ENCODE measurements at regions not wholly inside any gene's neighbourhood (a gene's known extent, or its start where the extent isn't known, plus 50 kb on each side); places are given as distances from the start of the nearest gene placed in this dataset.

- TF ChIP-seq, protein P1, sequence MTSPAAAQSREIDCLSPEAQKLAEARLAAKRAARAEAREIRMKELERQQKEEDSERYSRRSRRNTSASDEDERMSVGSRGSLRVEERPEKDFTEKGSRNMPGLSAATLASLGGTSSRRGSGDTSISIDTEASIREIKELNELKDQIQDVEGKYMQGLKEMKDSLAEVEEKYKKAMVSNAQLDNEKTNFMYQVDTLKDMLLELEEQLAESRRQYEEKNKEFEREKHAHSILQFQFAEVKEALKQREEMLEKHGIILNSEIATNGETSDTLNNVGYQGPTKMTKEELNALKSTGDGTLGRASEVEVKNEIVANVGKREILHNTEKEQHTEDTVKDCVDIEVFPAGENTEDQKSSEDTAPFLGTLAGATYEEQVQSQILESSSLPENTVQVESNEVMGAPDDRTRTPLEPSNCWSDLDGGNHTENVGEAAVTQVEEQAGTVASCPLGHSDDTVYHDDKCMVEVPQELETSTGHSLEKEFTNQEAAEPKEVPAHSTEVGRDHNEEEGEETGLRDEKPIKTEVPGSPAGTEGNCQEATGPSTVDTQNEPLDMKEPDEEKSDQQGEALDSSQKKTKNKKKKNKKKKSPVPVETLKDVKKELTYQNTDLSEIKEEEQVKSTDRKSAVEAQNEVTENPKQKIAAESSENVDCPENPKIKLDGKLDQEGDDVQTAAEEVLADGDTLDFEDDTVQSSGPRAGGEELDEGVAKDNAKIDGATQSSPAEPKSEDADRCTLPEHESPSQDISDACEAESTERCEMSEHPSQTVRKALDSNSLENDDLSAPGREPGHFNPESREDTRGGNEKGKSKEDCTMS (CRISPR knock-in tag; conservative IDR thresholded peaks at IDR 0.05) = no peak
- TF ChIP-seq CREB1 (IDR thresholded peaks at IDR 0.05) = peak; percentile 60
- TF ChIP-seq CREB1 (CRISPR knock-in tag; IDR thresholded peaks at IDR 0.05) = no peak
- no peak overlapping the region for H2AFZ ChIP-seq (ENCODE audit: low read length)
- no peak overlapping the region for H3K4me2 ChIP-seq (ENCODE audit: low read depth, low read length)
- CTCF ChIA-PET (ENCODE audit: low intra/inter-chr PET ratio, low total read pairs) = no interaction called here
- WGBS (ENCODE audit: low lambda C conversion rate) = 17% methylated on average over 4 of the region's 4 CpGs
- no peaks in the 10 kb centered on the region for H4K20me1 ChIP-seq (ENCODE audit: insufficient read depth, low read length)
- no peak overlapping the region for H3K4me3 ChIP-seq (replicated peaks in 1 of 3; ENCODE audit: insufficient read depth in 1 of 3, low read depth in 2 of 3, low read length in 3 of 3)
- ATAC-seq = no peak
- POLR2A ChIA-PET = no interaction called here
- H3K9me3 ChIP-seq (ENCODE audit: low read length) = no peaks in the 10 kb centered on the region
- no TSS peak for BruUV-seq (replicated peaks)
- H3K9ac ChIP-seq (ENCODE audit: insufficient read depth, low read depth, low read length) = no peak overlapping the region
- no peaks in the 10 kb centered on the region; a peak in 1 of 5 replicates for H3K27me3 ChIP-seq (ENCODE audit: control insufficient read depth in 1 of 2, insufficient read depth in 2 of 2, low read length in 2 of 2)
- H3K36me3 ChIP-seq (replicated peaks in 1 of 2; ENCODE audit: control insufficient read depth in 1 of 2, insufficient read depth in 2 of 2, low read length in 2 of 2) = no peaks in the 10 kb centered on the region
- intact Hi-C loops (cut with micrococcal nuclease; ENCODE audit: unreplicated experiment) = no loop called here
- no peaks in the 10 kb centered on the region for H3K4me1 ChIP-seq (ENCODE audit: insufficient read depth, low read length)
- H3K27ac ChIP-seq (ENCODE audit: extremely low read length, insufficient read depth, low read length) = no peak overlapping the region
- no peak for DNase-seq (ENCODE audit: low spot score)
- in situ Hi-C loops (cut with HindIII; ENCODE audit: extremely low pct_ligation_motif_present, low pct_unique_long_range_greater_than_20kb) = no loop called here
- H3K79me2 ChIP-seq (ENCODE audit: insufficient read depth, low read length) = no peaks in the 10 kb centered on the region
- no peak for FAIRE-seq
Measured at GRCh38 chr6:99031957-99032356, 84.2 kb upstream of the FBXL4 start.

DNA sequence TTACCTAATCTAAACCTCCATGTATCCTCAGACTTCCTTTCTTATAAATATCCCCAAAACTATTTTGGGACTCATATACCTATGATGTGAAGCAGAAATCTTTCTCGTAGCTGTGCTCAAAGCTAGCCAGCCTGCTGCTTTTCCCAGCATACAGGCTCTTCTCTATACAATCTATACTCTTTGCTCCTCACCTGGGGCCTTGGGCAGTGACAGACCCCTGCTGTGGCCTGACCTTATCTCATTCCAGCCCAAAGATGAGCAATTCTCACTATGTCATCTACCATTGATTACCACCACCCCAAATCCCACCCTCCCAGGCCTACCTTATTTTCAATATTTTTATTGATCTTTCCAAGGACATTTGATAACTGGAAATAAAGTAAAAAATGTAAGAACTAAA is 83.2 kb upstream of the FBXL4 start:
- 0% methylated on average over 1 of the region's 1 CpG for WGBS (ENCODE audit: low lambda C conversion rate)
- Histone ChIP-seq H2AFZ (ENCODE audit: low read length) (no peak overlapping the region), H3K27ac (ENCODE audit: extremely low read length, insufficient read depth, low read length) (no peak overlapping the region), H3K27me3 (ENCODE audit: control insufficient read depth in 1 of 2, insufficient read depth in 2 of 2, low read length in 2 of 2) (no peaks in the 10 kb centered on the region; a peak in 1 of 5 replicates), H3K9me3 (ENCODE audit: low read length) (peaks cover 10% of the 10 kb centered on the region), H3K79me2 (ENCODE audit: insufficient read depth, low read length) (no peaks in the 10 kb centered on the region), H3K4me2 (ENCODE audit: low read depth, low read length) (no peak overlapping the region), H3K36me3 (replicated peaks in 1 of 2; ENCODE audit: control insufficient read depth in 1 of 2, insufficient read depth in 2 of 2, low read length in 2 of 2) (no peaks in the 10 kb centered on the region), H3K4me3 (replicated peaks in 1 of 3; ENCODE audit: insufficient read depth in 1 of 3, low read depth in 2 of 3, low read length in 3 of 3) (no peak overlapping the region), H4K20me1 (ENCODE audit: insufficient read depth, low read length) (no peaks in the 10 kb centered on the region), H3K4me1 (ENCODE audit: insufficient read depth, low read length) (no peaks in the 10 kb centered on the region), H3K9ac (ENCODE audit: insufficient read depth, low read depth, low read length) (no peak overlapping the region)
- TF ChIP-seq REL (CRISPR knock-in tag; conservative IDR thresholded peaks at IDR 0.05) (no peak), HNRNPL (IDR thresholded peaks at IDR 0.05; ENCODE audit: low read depth, low read length) (no peak)
- no peak for ATAC-seq
- in situ Hi-C loops (cut with HindIII; ENCODE audit: extremely low pct_ligation_motif_present, low pct_unique_long_range_greater_than_20kb) (no loop called here), intact Hi-C loops (cut with micrococcal nuclease; ENCODE audit: unreplicated experiment) (no loop called here)
- ChIA-PET POLR2A (no interaction called here), CTCF (ENCODE audit: low intra/inter-chr PET ratio, low total read pairs) (no interaction called here)
- FAIRE-seq = no peak
- BruUV-seq (replicated peaks) = no TSS peak
- no peak for DNase-seq (ENCODE audit: low spot score)
